HFF-Myc (cell line): ENCODE measurements at regions not wholly inside any gene's neighbourhood (a gene's known extent, or its start where the extent isn't known, plus 50 kb on each side); places are given as distances from the start of the nearest gene placed in this dataset.

Experiments used
- DNase-seq: peaks from one replicate; pipeline ENCODE4 v3.0.0-alpha.2; 2011; ENCODE audit warnings: low read depth; ENCODE audit errors: extremely low read depth
- H3K4me3 ChIP-seq: replicated peaks from 2 replicates; pipeline ENCODE4 v1.5.1; 2011; ENCODE audit warnings: low read depth, mild to moderate bottlenecking, control low read depth, low read length
- CTCF ChIP-seq: IDR thresholded peaks from 2 replicates; pipeline ENCODE4 v1.5.1; 2012; ENCODE audit warnings: mild to moderate bottlenecking, low read depth, low read length, control low read depth; ENCODE audit errors: missing control alignments

- H3K4me3 ChIP-seq, result no peak overlapping the region
- TF ChIP-seq CTCF, result no peak
Observed at GRCh38 chr20:47950913-47951283, 165.6 kb upstream of the SULF2 start.

GRCh38 chr20:47950124-47950912 lies 165.0 kb upstream of the SULF2 start:
- DNase-seq, result no peak
- TF ChIP-seq CTCF, result no peak

More at GRCh38 chr20:47950913-47951283, 165.6 kb upstream of the SULF2 start:
- DNase-seq, result no peak

GRCh38 chr20:47949230-47949629 lies 163.9 kb upstream of the SULF2 start:
- TF ChIP-seq CTCF, result no peak
- no peak for DNase-seq
- H3K4me3 ChIP-seq, result no peak overlapping the region

More at GRCh38 chr20:47950124-47950912, 165.0 kb upstream of the SULF2 start:
- H3K4me3 ChIP-seq, result no peak overlapping the region

- H3K4me3 ChIP-seq, result no peak overlapping the region
- TF ChIP-seq CTCF, result no peak
- no peak for DNase-seq
Observed at GRCh38 chr20:47944682-47945081, 159.4 kb upstream of the SULF2 start.

GRCh38 chr20:47941869-47942268 lies 156.6 kb upstream of the SULF2 start:
- no peak for DNase-seq
- TF ChIP-seq CTCF, result no peak
- H3K4me3 ChIP-seq, result no peak overlapping the region

GRCh38 chr20:47940101-47940813 lies 155.0 kb upstream of the SULF2 start:
- no peak for DNase-seq
- TF ChIP-seq CTCF, result no peak

More at GRCh38 chr20:47940101-47940813, 155.0 kb upstream of the SULF2 start:
- no peak overlapping the region for H3K4me3 ChIP-seq
